ENCODE measurements at regions not wholly inside any gene's neighbourhood (a gene's known extent, or its start where the extent isn't known, plus 50 kb on each side); places are given as distances from the start of the nearest gene placed in this dataset.

GRCh38 chr1:83561346-83561745 is 437.6 kb downstream of the TTLL7 start:
- no peak for DNase-seq

DNA sequence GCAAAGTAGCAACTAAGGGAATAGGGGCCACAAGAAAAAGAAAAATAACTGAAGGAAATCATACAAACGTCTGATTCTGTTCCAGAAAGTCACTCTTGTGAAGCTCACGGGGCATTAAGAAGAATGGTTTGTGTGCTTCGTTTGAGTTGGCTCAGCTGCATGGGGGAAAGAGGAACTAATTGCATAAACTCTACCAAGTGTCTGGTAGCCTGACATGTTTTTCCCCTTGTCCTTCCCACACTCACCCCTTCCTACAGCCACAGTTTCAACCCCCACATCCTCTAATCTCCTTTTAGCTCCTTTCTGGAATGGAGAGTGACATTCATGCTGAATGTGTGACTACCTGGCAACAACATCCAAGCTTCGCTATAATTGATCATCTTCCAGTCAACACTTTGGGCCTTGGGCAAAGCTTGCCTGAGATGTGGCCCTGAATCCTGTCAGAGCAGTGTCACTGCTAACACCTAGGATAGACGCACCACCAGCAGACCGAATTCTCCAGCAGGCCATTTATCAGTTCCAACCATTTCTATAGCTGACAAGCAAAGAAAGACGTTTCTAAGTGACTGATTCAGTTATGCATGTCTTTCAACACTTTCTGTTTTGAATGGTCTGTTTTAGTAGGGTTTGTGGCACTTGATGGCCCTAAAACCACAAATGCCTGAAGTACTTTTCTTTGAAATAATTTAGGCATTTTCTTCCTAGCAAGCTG is 439.6 kb downstream of the TTLL7 start:
- DNase-seq: no peak

DNA sequence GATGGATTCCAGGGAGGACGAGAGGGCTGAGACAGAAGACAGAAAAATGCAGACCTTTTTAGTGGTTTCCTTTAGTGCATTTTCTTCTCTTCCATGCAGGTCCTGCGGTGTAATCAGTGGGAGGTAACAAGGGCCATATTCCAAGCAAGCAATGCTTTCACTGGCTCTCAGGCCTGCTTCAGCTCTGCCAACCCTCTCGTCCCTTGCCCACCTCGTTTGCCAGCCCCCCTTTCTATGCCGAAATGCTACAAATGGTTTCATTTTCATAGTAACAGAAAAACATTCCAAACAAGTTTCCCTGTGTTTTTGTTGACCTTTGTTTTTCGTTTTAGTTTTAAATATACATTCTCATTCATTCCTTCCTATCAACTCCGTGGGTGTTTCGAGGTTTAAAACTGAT is 443.1 kb downstream of the TTLL7 start:
- DNase-seq: no peak

- no peak for DNase-seq
Observed at GRCh38 chr1:83554174-83554573, 444.8 kb downstream of the TTLL7 start.

- no peak for DNase-seq
Observed at GRCh38 chr1:83552820-83553219, 446.1 kb downstream of the TTLL7 start.

GRCh38 chr1:83548311-83548710 is 450.6 kb downstream of the TTLL7 start:
- DNase-seq: no peak

DNA sequence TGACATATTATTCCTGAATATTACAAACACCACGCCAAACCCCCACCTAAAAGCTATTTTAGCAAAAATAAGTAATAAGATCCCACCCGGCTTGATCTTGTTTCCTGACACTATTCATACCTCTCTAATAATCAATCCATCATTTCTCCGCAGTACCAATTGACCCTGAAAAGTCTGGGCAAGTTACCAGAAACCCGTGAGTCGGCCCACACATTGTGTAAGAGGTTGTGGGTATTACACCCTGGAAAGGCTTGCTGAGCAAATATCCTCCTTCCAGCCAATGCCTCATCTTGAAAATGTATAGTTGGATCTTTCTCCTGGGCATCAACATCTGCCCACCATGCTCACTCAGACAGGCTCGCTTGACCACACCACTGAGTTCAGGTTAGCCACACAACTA is 451.0 kb downstream of the TTLL7 start:
- DNase-seq: no peak

DNA sequence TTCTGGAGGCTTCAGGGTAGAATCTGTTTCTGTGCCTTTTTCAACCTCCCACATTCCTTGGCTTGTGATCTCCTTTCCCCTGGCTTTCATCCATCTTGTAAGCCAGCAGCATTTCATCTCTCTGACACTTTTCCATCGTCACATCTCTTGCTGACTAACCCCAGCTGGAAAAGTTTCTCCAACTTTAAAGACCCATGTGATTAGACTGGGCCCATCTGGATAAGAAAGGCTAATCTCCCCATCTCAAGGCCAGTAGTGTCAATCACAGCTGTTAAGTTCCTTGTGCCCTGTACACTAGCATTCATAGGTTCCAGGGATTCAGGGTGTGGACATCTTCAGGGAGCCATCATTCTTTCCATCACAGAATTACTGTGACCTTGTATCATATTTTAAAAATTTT is 452.1 kb downstream of the TTLL7 start:
- DNase-seq: no peak

- no peak for DNase-seq
Observed at GRCh38 chr1:83545066-83545862, 453.7 kb downstream of the TTLL7 start.

GRCh38 chr1:83543222-83543973 is 455.5 kb downstream of the TTLL7 start:
- DNase-seq: no peak

- DNase-seq: no peak
Observed at GRCh38 chr1:83531521-83532309, 467.2 kb downstream of the TTLL7 start.

DNA sequence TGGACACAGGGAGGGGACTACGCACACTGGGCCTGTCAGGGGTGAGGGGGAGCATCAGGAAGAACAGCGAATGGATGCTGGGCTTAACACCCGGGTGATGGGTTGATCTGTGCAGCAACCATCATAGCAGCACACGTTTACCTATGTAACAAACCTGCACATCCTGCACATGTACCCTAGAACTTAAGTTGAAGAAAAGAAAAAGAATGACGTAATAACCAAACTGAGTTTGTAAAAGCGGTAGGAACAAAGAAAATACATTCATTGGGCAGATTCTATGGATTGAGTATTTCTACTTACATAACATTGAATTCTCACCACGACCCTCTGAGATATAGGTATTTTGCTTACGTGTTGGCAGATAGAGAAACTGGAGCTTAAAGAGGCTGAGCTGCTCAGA is 468.4 kb downstream of the TTLL7 start:
- DNase-seq: no peak

- DNase-seq: no peak
Observed at GRCh38 chr1:83527987-83528386, 470.9 kb downstream of the TTLL7 start.

- no peak for DNase-seq
Observed at GRCh38 chr1:83520797-83521196, 478.1 kb downstream of the TTLL7 start.

DNA sequence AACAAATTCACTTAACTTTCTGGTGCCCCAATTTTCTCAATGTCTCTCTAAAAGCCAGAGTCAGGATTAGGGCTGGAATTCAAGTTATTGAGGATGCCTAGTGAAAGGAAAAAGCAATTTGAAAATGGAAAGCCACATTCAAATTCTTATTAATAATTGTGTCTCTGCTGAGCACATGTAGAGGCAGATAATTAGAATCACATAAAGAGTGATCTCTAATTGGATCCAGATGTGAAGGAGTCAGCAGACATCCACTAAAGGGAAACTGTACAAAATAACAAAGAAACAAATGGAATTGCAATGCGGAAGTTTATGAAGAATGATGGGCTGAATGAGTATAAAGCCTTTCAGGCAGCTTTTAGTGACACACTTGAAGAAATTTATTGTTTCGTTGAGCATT is 482.6 kb downstream of the TTLL7 start:
- no peak for DNase-seq

- no peak for DNase-seq
Observed at GRCh38 chr1:83515578-83516154, 483.3 kb downstream of the TTLL7 start.

GRCh38 chr1:83512373-83513193 is 486.3 kb downstream of the TTLL7 start:
- no peak for DNase-seq

GRCh38 chr1:83511146-83511726 is 487.7 kb downstream of the TTLL7 start:
- no peak for DNase-seq

DNA sequence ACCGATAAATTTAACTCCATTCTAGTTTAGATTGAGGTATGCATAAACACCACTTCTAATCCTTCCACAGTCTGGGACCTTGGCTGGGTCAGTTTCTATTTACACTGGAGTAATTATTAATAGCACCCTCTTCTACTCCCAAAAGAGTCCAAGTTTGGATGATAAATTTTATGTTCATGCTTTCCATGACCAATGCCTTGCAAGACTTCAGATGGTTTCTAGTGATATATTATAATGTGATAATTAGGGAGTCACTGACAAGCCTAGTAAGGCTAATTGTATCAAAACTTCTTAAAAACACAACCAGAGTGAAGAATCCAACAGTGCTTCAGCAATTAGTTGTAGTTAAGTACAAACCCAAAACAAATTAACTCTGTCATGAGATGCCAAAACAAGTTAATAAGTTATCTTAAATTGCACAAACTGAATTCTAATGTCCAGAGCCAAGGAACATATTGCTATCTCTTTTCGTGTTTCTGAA is 489.6 kb downstream of the TTLL7 start:
- DNase-seq: no peak

GRCh38 chr1:83508485-83509151 is 490.3 kb downstream of the TTLL7 start:
- DNase-seq: no peak
